ENCODE measurements at regions not wholly inside any gene's neighbourhood (a gene's known extent, or its start where the extent isn't known, plus 50 kb on each side); places are given as distances from the start of the nearest gene placed in this dataset.

DNA sequence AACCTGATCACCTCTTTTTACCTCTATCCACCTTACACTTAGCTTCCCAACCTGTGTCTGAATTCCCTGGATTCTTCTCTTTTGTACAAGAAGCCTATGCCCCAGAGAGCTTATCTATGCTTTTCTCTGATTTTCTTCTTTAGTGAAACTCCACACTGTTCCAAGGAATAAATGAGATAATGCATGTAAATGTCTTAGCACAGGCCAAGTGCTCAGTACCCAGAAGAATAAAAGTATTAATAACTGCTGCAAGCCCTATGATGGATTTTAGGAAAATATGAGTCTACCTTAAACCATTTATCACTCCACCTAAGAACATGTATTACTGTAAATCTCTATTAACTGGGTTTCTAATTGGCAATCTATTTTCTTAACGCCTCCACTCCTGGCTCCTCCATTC, 168.5 kb upstream of the TNC start:
- ATAC-seq = no peak
- Histone ChIP-seq H3K4me1 (peaks cover 0 to 5% (median 0%) of the 10 kb centered on the region in 12 donors), H3K27me3 (no peaks in the 10 kb centered on the region), H3K36me3 (no peaks in the 10 kb centered on the region), H3K27ac (no peak overlapping the region), H3K4me3 (no peak overlapping the region), H3K9me3 (no peaks in the 10 kb centered on the region)
- no peak for DNase-seq
- 84 to 91% (median 87%) methylated on average over 1 of the region's 1 CpG for WGBS, 4 donors
- TF ChIP-seq, protein P1, sequence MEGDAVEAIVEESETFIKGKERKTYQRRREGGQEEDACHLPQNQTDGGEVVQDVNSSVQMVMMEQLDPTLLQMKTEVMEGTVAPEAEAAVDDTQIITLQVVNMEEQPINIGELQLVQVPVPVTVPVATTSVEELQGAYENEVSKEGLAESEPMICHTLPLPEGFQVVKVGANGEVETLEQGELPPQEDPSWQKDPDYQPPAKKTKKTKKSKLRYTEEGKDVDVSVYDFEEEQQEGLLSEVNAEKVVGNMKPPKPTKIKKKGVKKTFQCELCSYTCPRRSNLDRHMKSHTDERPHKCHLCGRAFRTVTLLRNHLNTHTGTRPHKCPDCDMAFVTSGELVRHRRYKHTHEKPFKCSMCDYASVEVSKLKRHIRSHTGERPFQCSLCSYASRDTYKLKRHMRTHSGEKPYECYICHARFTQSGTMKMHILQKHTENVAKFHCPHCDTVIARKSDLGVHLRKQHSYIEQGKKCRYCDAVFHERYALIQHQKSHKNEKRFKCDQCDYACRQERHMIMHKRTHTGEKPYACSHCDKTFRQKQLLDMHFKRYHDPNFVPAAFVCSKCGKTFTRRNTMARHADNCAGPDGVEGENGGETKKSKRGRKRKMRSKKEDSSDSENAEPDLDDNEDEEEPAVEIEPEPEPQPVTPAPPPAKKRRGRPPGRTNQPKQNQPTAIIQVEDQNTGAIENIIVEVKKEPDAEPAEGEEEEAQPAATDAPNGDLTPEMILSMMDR (IDR thresholded peaks at IDR 0.05) = no peak
- no peak for TF ChIP-seq POLR2A (IDR thresholded peaks at IDR 0.05)
- intact Hi-C loops (cut with DNase I) = loop anchor here in 1 of 10 donors (10.0 kb wide), 1 partner anchor 58 kb away; no protein-coding TSS in a partner anchor

DNA sequence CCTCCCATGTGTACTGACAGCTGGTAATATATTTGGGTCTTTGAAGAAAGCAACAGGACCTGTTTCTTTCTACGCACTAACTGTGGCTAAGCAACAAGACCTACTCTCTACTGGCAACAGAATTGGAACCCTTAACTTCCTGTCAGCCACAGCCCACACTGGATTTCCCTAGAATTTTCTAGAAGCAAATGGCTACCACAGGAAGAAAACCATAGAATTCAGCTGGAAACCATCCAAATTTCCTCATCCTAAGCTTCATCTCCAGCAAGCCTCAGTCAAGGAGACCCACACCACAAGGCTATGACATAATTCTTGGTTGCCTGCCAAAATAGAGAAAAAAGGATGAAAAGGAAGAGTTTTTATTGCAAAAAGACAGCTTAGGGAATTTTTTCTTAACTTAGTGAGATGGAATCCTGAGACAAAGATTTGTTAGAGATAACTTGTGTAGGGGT, 171.8 kb upstream of the TNC start:
- TF ChIP-seq, protein P1 (IDR thresholded peaks at IDR 0.05) = no peak
- no peak for TF ChIP-seq POLR2A (IDR thresholded peaks at IDR 0.05)
- Histone ChIP-seq H3K4me3 (no peak overlapping the region), H3K4me1 (peaks cover 0 to 26% (median 0%) of the 10 kb centered on the region in 12 donors), H3K9me3 (no peaks in the 10 kb centered on the region), H3K27me3 (no peaks in the 10 kb centered on the region), H3K27ac (peak overlapping the region in 6 of 12 donors; percentile 5 to 61 (median 34)), H3K36me3 (no peaks in the 10 kb centered on the region)
- WGBS, 4 donors = 42 to 62% (median 56%) methylated on average over 1 of the region's 1 CpG
- ATAC-seq (peak in 3 of 4 donors; percentile 26 to 87 (median 81)), DNase-seq (peak in 2 of 5 donors; percentile 13 to 27)
- intact Hi-C loops (cut with DNase I) = loop anchor here in 1 of 10 donors (10.0 kb wide), 1 partner anchor 55 kb away; no protein-coding TSS in a partner anchor

DNA sequence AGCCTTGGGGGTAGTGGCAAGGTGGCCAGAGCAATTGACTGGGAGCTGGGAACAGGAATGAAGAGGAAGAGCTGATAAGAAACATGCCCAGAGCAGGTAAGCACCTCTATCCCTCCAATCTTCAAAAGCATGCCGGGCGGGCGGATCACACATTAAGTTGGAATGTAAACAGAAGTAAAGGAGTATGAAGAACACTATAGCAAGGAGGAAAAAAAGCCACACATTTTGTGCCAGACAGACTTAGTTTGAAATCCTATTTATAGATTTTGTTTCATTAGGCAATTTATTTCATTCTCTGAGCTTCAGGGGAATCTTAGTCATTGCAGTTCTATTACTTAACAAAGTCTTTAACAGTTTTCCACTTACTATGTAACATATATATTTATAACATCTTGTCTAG, 173.9 kb upstream of the TNC start:
- WGBS, 4 donors = 68 to 91% (median 84%) methylated on average over 3 of the region's 3 CpGs
- Histone ChIP-seq H3K36me3 (no peaks in the 10 kb centered on the region), H3K4me3 (no peak overlapping the region), H3K4me1 (peaks cover 0 to 21% (median 0%) of the 10 kb centered on the region in 12 donors), H3K27me3 (no peaks in the 10 kb centered on the region), H3K9me3 (no peaks in the 10 kb centered on the region), H3K27ac (peak overlapping the region in 1 of 12 donors; percentile 12)
- no peak for DNase-seq
- intact Hi-C loops (cut with DNase I) = no loop called here
- TF ChIP-seq, protein P1 (IDR thresholded peaks at IDR 0.05) = no peak
- no peak for TF ChIP-seq POLR2A (IDR thresholded peaks at IDR 0.05)
- ATAC-seq = no peak

DNA sequence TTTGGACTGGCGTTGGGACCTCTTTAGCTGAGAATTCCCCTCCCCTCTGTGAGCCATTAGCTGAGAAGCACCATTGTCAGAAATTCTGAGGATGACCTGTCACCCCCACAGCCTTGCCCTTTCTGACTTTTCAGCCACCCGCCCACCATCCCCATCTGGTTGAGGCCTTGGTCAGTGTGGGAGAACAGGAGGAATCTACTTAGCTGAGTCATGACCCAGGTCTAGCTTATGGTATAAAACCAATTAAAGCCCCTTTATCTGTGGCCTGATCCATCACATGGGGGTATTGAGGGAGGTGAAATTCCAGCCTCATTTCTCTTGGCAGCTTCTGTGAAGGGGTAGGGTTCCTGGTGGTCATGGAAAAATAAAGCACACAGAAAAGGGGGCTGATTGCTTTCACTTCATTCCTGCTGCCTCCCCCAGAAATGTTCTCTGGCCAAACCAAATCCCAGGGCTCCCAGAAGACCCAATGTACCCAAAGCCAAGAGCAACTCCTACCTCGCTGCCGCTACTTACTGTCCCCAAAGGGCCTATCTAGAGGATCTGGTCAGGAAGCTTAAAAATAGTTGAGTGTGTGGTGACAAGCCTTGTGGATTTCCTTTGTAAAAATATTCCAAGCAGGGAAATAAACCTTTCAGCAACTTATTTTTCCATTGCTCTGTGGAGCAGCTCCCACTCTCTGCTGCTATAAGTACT, 174.8 kb upstream of the TNC start:
- peak overlapping the region in 3 of 12 donors; percentile 3 to 31 (median 12) for H3K27ac ChIP-seq
- DNase-seq = peak in 3 of 5 donors; percentile 38 to 44 (median 42)

More for the DNA sequence above, 174.8 kb upstream of the TNC start:
- Histone ChIP-seq H3K36me3 (no peaks in the 10 kb centered on the region), H3K4me3 (no peak overlapping the region), H3K4me1 (peaks cover 0 to 21% (median 0%) of the 10 kb centered on the region in 12 donors), H3K27me3 (no peaks in the 10 kb centered on the region), H3K9me3 (no peaks in the 10 kb centered on the region)
- ATAC-seq = peak in 2 of 4 donors; percentile 47 to 71
- TF ChIP-seq POLR2A (IDR thresholded peaks at IDR 0.05) = no peak
- WGBS, 4 donors = 53 to 63% (median 59%) methylated on average over 4 of the region's 4 CpGs
- intact Hi-C loops (cut with DNase I) = no loop called here
